ENCODE measurements at regions not wholly inside any gene's neighbourhood (a gene's known extent, or its start where the extent isn't known, plus 50 kb on each side); places are given as distances from the start of the nearest gene placed in this dataset.

DNA sequence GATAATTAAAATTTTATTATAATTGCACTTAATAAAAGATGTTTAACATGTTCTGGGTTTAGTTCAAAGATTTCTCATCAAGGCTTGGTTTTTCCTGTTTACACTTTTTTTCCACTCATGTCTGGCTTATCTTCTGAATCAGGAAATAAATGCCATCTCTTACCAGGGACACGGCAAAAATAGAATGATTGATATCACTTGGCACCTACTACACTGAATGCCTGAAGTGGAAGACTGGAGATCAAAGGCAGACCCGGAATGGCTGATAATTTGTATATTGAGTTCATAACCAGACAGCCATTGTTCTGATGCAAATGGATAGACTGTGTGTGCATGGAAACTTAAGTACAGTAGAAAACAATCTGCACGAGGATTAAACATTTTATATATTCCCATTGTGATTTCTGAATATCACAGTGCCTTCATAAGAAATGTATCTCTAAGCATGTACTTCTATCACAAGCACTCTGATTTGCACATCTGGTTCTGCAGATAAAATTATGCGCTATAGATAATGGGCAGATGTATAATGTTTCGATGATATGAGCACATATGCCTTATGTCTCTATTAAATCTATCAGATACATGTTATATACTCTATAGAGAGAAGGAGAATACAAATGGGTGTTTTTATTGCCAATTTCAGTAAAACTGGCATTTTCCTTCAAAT, 304.8 kb downstream of the RND3 start:
- DNase-seq: no peak
- in situ Hi-C loops (cut with MboI; ENCODE audit: low pct_unique_long_range_greater_than_20kb, low sequenced_read_pairs): no loop called here

- no peak for DNase-seq
- in situ Hi-C loops (cut with MboI; ENCODE audit: low pct_unique_long_range_greater_than_20kb, low sequenced_read_pairs): no loop called here
These were observed 308.9 kb downstream of the RND3 start for GRCh38 chr2:150178591-150178990.

DNA sequence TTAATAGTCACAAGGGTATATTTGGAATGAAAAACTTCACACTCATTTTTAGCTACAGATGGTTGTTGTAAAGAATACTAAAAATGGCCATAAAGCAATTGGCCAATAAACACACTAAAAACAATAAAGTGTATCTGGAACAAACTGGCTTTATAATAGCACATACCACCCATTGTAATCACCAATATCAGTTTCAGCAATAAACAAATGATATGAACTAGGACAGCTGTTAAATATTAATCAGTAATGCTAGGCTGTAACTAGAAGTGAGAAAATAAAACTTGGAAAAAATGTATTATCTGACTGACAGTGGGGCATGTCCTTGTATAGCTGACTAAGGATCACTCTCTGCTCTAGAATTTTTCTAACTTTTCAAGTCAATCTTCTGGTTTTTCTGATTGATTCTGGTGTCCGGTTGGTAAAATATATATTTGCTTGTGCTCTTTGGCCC, 312.5 kb downstream of the RND3 start:
- in situ Hi-C loops (cut with MboI; ENCODE audit: low pct_unique_long_range_greater_than_20kb, low sequenced_read_pairs): no loop called here
- DNase-seq: no peak

DNA sequence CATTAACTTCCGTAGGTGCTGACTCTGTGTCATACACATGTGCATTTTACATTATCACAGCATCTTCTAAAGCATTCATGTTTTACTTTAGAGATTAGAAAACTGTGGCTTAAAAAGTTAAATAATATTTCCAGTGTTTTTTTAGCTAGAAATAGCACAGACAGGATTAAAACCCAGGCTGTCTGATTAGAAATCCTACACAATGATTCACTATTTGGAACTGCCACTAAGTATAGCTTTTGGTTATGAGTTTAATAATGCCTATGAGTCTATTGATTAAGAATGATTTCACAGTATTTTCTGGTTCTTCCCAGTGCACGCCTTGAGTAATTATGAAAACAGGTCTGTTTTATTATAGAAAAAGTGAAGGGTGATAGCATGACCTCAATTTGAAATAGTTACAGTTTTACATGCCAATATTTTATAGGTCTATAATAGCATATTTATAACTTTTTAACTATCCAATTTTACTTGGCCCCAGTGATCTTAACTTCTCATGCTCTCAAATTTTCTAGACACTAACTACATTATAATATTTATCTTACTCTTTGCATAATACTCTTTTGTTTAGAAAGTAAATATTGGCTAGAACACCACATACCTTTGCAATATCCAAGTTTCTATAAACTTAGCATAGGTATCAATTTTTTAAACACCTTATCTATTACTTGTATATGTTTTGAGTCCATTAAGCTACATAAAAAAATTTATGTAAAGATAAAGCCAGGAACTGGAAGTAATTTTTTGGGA, 313.2 kb downstream of the RND3 start:
- no peak for DNase-seq
- in situ Hi-C loops (cut with MboI; ENCODE audit: low pct_unique_long_range_greater_than_20kb, low sequenced_read_pairs): no loop called here

GRCh38 chr2:150171065-150171548, 316.4 kb downstream of the RND3 start:
- in situ Hi-C loops (cut with MboI; ENCODE audit: low pct_unique_long_range_greater_than_20kb, low sequenced_read_pairs): no loop called here

GRCh38 chr2:150169237-150169629, 318.2 kb downstream of the RND3 start:
- no peak for DNase-seq
- in situ Hi-C loops (cut with MboI; ENCODE audit: low pct_unique_long_range_greater_than_20kb, low sequenced_read_pairs): no loop called here

More at GRCh38 chr2:150171065-150171548, 316.4 kb downstream of the RND3 start:
- no peak for DNase-seq

- in situ Hi-C loops (cut with MboI; ENCODE audit: low pct_unique_long_range_greater_than_20kb, low sequenced_read_pairs): no loop called here
- DNase-seq: no peak
These were observed 318.8 kb downstream of the RND3 start for GRCh38 chr2:150168595-150169236.

DNA sequence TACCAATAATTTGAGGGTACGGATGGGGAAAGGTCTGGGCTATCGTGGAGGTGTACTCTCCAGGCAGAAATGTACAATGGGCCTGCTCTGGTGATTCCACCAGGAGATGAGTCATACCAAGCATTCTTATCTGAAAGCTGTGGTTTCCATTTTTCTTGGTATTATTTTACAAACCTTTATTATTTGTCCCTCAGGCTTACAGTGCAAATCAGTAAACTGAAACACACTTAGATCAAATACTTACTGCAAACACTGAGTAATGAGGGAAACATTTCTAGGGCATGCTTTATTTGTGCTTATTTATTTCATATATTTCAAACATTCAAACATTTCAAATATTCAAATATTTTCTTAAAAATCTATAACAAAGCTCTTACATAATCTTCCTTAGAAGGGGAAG, 319.8 kb downstream of the RND3 start:
- in situ Hi-C loops (cut with MboI; ENCODE audit: low pct_unique_long_range_greater_than_20kb, low sequenced_read_pairs): no loop called here
- DNase-seq: no peak

DNA sequence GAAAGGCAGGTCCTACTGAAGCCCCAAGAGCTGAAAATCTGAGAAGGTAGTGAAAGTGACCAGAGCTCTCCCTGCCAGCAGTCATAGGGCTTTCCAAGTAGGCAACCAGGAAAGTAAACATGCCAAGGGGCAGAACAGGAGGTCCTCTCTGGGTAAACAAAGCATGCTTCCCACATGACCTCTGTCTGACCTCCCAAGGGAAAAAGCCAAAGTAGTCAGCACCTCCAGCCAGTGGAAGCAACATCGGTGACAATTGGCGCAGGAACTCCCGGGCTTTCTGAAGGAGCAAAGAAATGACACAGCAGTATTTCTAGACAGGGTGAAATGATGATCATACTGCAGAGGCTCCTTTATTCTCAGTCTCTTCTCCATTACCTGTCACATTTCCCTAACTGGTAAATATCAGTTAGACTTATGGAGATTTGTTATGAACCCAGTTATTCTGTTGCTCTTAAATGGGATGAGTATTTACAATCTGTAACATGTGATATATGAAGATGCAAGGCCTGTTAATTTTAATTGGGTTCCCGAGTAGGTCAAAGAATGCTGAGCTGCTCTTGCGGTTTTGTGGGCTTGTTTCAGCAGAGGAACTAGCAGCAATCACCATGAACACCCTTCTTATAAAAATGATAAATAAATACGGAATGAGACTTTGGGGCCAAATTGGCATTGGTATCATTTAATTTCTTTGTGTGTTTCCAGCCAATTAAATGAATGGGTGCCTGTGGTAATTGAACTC, 321.0 kb downstream of the RND3 start:
- DNase-seq: no peak
- in situ Hi-C loops (cut with MboI; ENCODE audit: low pct_unique_long_range_greater_than_20kb, low sequenced_read_pairs): no loop called here

DNA sequence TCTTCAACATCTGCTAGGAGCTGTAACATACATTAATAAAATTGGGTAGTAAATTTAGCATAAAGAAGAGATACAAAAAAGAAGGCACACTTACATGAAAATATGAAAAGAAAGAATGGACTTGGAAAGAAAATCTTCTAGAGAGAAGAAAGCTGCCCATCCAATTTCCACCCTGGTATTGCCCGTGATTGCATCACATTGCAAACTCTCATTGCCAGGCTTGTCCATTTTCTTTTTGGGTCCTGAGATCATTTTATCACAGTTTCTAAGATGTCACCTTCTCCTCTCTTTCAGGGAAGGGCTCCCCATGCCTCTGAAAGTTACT, 321.5 kb downstream of the RND3 start:
- in situ Hi-C loops (cut with MboI; ENCODE audit: low pct_unique_long_range_greater_than_20kb, low sequenced_read_pairs): no loop called here
- DNase-seq: no peak

DNA sequence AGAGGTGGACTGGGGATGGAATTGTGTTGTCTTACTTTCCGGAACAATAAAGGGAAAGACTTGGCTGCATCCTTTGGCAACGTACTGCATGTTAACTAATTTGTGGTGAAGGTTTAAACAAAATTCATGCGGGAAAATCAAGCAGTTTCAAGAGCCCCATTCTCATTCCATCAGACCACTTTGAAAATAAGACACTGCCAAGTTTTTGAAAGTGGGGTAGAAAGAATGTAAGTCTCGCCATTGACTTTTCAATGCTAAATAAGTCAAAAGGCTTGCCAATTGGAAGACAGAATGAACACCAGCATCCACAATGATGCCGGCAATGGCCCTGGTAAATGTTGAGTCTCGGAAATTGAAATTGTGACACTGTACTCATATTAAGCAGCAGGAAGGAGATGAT, 322.0 kb downstream of the RND3 start:
- DNase-seq: no peak
- in situ Hi-C loops (cut with MboI; ENCODE audit: low pct_unique_long_range_greater_than_20kb, low sequenced_read_pairs): no loop called here

GRCh38 chr2:150162241-150162942, 325.1 kb downstream of the RND3 start:
- no peak for DNase-seq
- in situ Hi-C loops (cut with MboI; ENCODE audit: low pct_unique_long_range_greater_than_20kb, low sequenced_read_pairs): no loop called here

GRCh38 chr2:150160058-150160457, 327.4 kb downstream of the RND3 start:
- in situ Hi-C loops (cut with MboI; ENCODE audit: low pct_unique_long_range_greater_than_20kb, low sequenced_read_pairs): no loop called here
- DNase-seq: no peak

- DNase-seq: no peak
- in situ Hi-C loops (cut with MboI; ENCODE audit: low pct_unique_long_range_greater_than_20kb, low sequenced_read_pairs): no loop called here
These were observed 328.2 kb downstream of the RND3 start for GRCh38 chr2:150159300-150159699.

DNA sequence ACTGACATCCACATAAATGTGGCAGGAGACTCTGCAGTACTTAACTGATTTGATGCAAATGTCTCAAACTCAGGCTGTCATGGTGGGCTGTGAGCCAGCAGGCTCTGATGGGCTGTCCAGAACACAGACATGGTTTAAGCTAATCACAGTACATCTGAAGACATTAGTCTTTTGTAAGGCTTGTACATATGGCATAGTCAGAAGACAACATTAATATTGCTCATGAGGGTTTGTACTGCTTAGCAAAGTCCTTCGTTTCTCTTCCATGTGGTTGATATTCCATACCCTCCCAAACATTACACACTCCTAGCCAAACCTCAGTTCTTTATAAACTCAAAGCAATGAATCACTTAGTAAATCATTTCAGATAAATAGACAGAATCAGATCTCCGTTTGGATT, 330.6 kb downstream of the RND3 start:
- no peak for DNase-seq
- in situ Hi-C loops (cut with MboI; ENCODE audit: low pct_unique_long_range_greater_than_20kb, low sequenced_read_pairs): no loop called here

DNA sequence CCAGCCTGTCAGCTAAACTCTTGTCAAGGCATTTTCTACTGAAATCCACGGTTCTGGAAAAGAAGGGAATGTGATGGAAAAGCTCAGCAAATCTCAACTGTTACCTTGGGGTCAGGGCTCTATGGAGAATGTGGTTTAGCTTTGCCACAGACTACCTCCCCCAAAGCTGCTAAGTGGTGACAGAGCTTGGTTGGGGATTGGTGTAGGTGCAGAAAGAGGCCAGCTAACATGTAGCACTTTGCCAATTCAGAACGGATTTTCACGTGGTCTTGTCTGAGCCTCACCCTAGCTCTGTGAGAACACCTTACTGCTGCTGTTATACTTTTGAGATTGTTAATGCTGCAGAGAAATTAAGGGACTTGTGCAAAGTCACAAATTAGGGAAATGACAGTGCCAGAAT, 331.1 kb downstream of the RND3 start:
- no peak for DNase-seq
- in situ Hi-C loops (cut with MboI; ENCODE audit: low pct_unique_long_range_greater_than_20kb, low sequenced_read_pairs): no loop called here

DNA sequence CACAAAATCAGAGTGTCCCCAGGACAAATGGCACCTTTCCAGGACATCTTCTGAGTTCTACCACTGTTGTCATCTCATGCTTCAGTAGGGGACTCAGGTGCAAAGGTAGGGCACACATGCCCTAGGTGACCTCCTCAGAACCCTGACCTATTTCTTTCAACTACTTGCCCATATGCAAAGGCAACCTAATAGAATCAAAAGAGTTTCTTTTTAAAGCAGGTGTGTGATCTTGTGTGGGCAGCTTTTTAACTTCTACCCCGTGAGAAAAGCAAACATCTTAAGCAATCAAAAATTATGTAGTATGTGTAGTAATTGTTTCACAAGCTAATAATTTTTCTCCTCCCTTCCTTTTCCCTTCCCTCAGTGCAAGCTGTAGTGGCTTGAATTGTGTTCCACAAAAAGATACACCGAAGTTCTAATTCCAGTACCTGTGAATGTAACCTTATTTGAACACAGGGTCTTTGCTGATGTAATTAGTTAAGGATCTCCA, 333.1 kb downstream of the RND3 start:
- in situ Hi-C loops (cut with MboI; ENCODE audit: low pct_unique_long_range_greater_than_20kb, low sequenced_read_pairs): no loop called here
- no peak for DNase-seq

GRCh38 chr2:150153646-150154307, 333.7 kb downstream of the RND3 start:
- no peak for DNase-seq
- in situ Hi-C loops (cut with MboI; ENCODE audit: low pct_unique_long_range_greater_than_20kb, low sequenced_read_pairs): no loop called here

GRCh38 chr2:150152230-150152629, 335.2 kb downstream of the RND3 start:
- in situ Hi-C loops (cut with MboI; ENCODE audit: low pct_unique_long_range_greater_than_20kb, low sequenced_read_pairs): no loop called here

More at GRCh38 chr2:150152230-150152629, 335.2 kb downstream of the RND3 start:
- no peak for DNase-seq

Data from KBM-7 (cell line).